ENCODE measurements at regions not wholly inside any gene's neighbourhood (a gene's known extent, or its start where the extent isn't known, plus 50 kb on each side); places are given as distances from the start of the nearest gene placed in this dataset.
A peak's percentile ranks its signal among the peaks of the same experiment; 100 is the strongest.
"Not testable (repeated sequence)": the region's sequence is repeated elsewhere in the genome, so short reads cannot be mapped to it uniquely, and the experiment has no call there.

DNA sequence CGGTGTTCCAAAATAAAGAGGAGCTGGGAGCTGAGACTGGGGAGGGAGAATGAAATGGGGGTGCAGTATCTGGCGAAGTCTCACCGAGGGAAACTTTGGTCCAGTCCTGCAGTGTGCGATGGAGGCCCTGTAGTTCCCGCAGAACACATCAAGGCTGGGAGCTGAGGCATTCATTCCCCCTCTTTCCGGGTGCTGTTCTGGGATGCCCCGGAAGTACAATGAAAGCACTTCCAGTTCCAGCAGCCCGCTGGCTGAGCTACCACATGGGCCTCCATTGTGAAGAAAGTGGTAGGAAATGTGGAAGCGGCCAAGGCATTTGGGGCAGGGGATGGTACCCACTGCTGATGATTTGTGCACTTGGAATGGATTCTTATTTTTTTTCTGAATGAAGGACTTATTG lies 560.7 kb downstream of the GLRX3 start:
- DNase-seq: no peak

DNA sequence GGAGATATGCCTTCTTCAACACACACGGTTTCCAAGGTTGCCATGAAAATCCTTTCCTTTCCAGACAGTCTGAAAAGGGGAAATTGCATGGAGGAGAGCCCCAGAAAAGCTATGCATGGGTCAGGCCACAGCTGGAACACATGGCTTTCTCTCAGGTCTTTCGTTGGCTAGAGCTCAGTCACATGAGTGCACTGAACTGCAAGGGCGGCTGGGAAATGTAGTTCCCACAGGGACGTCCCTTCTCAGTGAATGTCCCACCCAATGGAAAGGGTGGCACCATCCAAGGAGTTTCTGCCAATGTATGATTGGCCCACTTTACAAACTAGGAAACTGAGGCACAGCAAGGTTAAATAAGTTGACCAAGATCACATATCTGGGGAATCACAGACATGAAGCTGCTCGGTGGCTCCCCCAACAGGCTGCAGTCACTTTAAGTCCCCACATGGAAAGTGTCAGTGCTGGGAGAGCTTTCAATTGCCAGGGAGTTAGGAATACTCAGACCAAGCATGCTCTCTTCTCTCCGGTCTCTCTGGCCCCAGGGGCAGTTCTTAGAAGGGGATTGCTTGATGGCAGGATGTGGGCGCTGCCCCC lies 571.3 kb downstream of the GLRX3 start:
- DNase-seq: no peak

- no peak for DNase-seq
Measured at GRCh38 chr10:130708465-130709070, 572.4 kb downstream of the GLRX3 start.

- DNase-seq: no peak
Measured at GRCh38 chr10:130709415-130709814, 573.2 kb downstream of the GLRX3 start.

GRCh38 chr10:130711072-130711471 lies 574.9 kb downstream of the GLRX3 start:
- no peak for DNase-seq

GRCh38 chr10:130713135-130713534 lies 576.9 kb downstream of the GLRX3 start:
- no peak for DNase-seq

GRCh38 chr10:130713731-130714130 lies 577.5 kb downstream of the GLRX3 start:
- DNase-seq: no peak

GRCh38 chr10:130714742-130715467 lies 578.7 kb downstream of the GLRX3 start:
- no peak for DNase-seq

DNA sequence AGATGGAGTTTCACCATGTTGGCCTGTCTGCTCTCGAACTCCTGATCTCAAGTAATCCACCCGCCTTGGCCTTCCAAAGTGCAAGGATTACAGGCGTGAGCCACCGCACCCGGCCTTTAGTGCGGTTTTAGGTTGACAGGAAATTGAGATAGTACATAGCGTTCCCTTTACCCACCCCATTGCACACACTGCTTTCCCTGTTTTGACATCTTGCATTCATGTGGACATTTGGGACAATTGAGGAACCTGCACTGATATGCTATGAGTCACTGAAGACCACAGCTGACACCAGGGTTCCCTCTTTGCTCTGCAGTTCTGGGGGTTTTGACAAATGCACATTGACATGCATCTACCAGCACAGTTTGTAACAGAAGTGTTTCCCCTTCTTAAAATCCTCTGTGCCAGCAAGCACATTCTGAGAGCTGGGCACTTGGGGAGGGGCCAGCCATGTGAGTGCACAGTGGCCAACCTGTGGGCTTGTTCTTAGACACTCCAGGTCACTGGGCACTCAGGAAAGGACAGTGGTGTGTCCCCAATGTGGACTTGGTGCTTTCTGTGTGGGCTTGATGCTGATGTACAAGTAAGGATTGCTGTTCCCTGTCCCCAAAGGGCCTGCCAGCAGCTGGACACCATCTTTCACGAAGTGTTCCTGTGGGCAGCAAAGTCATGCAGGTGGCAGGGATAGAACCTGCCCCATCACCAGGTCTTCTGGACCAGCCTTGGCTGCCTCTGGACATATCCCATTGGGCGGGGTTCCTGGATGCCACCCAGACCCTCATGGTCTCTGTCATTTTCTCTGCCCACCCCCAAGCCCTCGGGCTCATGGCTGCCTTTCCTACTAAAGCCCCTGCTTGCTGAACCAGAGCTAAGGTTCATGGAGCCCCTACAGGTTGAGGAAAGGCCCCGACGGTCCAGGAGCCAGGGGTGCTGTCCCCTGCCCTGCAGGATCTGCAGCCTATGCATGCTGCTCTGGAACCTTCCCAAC lies 579.8 kb downstream of the GLRX3 start:
- DNase-seq: no peak

GRCh38 chr10:130717083-130717482 lies 580.9 kb downstream of the GLRX3 start:
- no peak for DNase-seq

DNA sequence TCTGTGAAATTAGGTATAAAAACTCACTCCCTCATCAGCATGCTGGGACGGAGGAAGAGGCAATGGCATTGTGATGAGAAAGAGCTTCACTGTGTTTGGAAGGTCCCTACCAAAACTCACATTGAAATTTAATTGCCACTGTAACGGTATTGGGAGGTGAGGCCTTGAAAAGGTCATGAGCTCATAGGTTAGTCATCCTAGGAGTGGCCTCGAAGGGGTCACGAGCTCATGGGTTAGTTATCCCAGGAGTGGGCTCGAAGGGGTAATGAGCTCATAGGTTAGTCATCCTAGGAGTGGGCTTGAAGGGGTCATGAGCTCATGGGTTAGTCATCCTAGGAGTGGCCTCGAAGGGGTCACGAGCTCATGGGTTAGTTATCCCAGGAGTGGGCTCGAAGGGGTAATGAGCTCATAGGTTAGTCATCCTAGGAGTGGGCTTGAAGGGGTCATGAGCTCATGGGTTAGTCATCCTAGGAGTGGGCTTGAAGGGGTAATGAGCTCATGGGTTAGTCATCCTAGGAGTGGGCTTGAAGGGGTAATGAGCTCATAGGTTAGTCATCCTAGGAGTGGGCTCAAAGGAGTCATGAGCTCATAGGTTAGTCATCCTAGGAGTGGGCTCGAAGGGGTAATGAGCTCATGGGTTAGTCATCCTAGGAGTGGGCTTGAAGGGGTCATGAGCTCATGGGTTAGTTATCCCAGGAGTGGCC lies 582.7 kb downstream of the GLRX3 start:
- DNase-seq: not testable (repeated sequence)

DNA sequence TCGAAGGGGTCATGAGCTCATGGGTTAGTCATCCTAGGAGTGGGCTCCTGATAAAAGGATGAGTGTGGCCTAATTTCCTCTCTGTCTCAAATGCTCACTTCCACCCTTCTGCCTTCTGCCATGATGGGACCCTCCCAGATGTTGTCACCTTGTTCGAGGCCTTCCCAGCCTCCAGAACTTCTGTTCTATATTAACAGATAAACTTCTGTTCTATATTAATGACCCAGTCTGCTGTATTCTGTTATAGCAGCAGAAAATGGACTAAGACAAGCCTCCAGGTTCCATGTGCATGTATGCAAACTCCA lies 583.2 kb downstream of the GLRX3 start:
- DNase-seq: no peak

- no peak for DNase-seq
Measured at GRCh38 chr10:130720235-130720634, 584.0 kb downstream of the GLRX3 start.

DNA sequence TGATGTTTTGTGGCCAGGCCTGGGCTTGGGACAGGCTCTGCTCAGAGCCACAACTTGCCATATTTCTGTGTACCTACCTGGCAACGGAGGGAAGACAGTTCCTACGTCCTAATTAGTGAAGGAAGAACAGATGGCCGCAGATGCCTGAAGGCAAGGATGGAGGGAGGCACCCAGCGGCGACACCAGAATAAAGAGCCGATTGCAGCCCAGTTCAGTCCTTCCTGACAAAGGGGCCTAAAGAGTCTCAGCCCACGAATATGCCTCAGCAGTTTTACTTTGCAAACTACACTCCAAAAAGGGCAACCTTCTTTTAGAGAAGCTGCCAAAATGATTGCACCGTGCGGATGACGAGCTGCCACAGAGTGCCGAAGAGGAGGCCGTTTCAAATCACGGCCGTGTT lies 585.8 kb downstream of the GLRX3 start:
- no peak for DNase-seq

DNA sequence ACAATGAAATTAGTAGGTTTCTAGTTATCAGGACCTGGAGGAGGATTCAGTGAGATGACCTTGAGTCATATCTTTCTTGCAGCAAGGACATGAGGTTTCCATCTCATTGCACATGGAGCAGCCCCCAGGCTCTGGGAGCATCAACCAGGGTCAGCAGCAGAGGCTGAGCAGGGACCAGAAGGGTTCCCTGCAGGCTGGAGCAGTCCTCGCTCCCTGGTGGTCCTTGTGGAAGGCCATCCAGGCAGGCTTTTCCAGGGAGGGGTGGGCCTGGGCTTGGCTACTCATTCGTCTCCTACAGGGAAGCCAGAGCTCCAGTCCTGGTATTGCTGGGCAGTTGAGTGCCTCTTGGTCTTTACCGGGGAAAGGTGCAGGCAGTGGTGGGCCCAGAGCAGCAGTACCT lies 587.5 kb downstream of the GLRX3 start:
- no peak for DNase-seq

- DNase-seq: no peak
Measured at GRCh38 chr10:130725474-130725970, 586.0 kb downstream of the TCERG1L start.

GRCh38 chr10:130726996-130727725 lies 584.4 kb downstream of the TCERG1L start:
- no peak for DNase-seq

DNA sequence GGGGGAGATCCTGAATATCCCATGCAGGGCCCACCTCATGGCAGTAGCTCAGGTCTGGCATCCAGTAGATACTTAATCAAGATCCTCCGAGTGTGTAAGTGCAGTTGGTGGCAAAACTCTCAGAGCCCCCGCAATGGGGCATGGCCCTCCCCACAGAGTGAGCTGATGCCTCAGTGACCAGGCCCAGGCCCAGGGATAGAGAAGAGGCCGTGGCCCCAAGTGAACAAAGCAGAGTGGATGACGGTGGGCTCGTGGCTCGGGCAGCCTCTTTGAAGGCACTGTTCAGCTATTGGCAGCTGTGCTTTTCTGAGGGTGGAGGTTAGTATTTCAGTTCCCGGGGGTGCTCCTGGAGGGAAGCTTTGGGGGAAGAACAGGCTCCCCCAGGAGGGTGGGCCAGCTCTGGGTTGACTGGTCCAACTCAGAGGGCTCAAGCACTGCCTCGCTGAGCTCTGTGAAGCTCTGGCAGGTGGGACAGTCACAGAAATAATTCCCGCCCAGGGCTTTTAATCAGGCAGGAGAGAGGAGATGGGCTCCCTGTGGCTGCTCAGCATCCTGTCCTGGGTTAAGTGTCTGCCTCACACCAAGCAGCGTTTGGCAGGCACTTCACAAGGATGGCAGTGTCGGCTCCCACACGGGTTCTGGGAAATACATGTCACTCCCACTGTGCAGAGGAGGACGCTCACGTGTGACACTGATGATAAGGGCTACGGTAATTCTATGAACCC lies 583.6 kb downstream of the TCERG1L start:
- no peak for DNase-seq

DNA sequence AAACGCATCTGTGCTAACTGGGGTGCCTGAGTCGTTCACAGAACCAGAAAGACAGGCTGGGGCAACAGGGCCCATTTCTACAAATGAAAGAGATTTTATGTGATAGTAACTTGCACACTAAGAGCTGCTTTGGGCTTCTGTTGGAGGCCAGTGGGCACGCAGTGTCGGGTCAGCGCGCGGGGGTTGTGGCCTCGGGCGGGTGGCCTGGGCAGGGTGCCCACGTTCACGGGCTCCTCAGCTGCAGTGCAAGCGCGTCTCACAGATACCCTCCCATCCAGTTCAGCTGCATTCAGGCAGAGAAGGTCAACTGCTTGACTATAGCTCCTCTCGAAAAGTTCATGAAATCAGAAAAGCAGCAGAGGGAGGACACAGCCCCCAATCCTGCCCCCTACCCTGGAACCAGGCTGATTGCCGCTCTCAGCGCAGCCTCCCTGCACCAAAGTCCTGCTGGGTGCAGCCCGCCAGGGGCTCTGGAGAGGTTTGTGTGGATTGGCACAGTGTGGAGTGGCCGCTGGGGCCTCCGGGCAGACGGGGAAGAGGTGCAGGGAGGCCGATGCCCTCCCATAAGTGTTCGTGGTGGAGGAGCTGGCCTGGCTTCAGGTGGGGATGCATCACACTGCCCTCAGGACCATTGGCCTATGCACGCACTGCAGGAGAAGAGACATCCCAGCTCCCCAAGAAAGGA lies 582.8 kb downstream of the TCERG1L start:
- no peak for DNase-seq

- DNase-seq: no peak
Measured at GRCh38 chr10:130729876-130730275, 581.6 kb downstream of the TCERG1L start.

DNA sequence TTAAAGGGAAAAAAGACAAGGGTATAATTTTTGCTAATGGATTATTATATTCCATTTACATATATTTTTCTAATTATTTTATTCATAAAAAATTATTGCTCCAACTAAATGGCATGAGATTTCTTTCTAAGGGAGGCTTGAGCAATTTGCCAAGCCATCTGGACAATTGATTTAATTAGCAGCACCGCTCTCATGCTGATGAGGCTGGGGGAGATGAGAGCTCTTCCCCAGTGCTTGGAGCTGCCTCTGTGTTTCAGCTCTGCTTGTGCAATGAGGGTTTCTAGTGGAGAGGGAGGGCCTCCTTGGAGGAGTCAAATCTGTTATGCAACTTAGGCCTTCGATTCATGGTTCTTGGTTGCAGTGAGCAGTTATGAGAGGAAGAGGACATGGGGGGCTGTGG lies 574.3 kb downstream of the TCERG1L start:
- peak; percentile 1 for DNase-seq

All from NCI-H1105 treated with DMSO at 0.1 percent for 48 hours (cell line).